HFF-Myc (cell line): ENCODE measurements at regions not wholly inside any gene's neighbourhood (a gene's known extent, or its start where the extent isn't known, plus 50 kb on each side); places are given as distances from the start of the nearest gene placed in this dataset.

ENCODE experiments used
- DNase-seq: peaks from one replicate; pipeline ENCODE4 v3.0.0-alpha.2; 2011; ENCODE audit warnings: low read depth; ENCODE audit errors: extremely low read depth
- H3K4me3 ChIP-seq: replicated peaks from 2 replicates; pipeline ENCODE4 v1.5.1; 2011; ENCODE audit warnings: low read depth, mild to moderate bottlenecking, control low read depth, low read length
- TF ChIP-seq, protein P1 (sequence below): IDR thresholded peaks from 2 replicates; pipeline ENCODE4 v1.5.1; 2012; ENCODE audit warnings: mild to moderate bottlenecking, low read depth, low read length, control low read depth; ENCODE audit errors: missing control alignments

GRCh38 chr4:116332508-116332907 lies 752.9 kb downstream of the TRAM1L1 start:
- no peak for DNase-seq
- no peak overlapping the region for H3K4me3 ChIP-seq
- TF ChIP-seq, protein P1, sequence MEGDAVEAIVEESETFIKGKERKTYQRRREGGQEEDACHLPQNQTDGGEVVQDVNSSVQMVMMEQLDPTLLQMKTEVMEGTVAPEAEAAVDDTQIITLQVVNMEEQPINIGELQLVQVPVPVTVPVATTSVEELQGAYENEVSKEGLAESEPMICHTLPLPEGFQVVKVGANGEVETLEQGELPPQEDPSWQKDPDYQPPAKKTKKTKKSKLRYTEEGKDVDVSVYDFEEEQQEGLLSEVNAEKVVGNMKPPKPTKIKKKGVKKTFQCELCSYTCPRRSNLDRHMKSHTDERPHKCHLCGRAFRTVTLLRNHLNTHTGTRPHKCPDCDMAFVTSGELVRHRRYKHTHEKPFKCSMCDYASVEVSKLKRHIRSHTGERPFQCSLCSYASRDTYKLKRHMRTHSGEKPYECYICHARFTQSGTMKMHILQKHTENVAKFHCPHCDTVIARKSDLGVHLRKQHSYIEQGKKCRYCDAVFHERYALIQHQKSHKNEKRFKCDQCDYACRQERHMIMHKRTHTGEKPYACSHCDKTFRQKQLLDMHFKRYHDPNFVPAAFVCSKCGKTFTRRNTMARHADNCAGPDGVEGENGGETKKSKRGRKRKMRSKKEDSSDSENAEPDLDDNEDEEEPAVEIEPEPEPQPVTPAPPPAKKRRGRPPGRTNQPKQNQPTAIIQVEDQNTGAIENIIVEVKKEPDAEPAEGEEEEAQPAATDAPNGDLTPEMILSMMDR: no peak

DNA sequence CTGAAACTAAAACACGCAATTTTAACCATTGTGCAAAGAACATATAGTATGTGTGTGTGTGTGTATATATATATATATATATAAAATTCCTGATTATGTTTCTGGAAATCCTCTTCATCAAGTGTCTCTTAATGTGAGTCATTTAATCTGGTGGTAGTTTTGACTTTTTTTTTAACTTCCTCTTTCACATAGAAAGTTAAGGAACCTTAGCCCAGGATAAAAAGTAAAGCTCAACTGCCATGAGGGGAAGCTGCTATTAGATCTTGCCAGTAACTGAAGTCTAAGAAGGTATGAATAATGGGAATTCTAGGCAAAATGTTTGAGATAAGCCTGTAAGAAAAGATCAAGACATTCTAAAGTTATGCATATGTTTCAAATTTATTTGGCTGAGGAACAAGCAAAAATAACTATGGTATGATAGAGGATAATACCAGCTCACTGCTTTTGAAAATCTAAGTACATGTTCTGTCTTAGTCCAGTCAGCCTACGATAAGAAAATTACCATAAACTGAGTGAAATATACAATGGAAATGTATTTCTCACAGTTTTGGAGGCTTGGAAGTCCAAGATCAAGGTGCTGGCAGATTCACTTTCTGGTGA lies 757.0 kb downstream of the TRAM1L1 start:
- H3K4me3 ChIP-seq: no peak overlapping the region
- no peak for DNase-seq
- TF ChIP-seq, protein P1: no peak

DNA sequence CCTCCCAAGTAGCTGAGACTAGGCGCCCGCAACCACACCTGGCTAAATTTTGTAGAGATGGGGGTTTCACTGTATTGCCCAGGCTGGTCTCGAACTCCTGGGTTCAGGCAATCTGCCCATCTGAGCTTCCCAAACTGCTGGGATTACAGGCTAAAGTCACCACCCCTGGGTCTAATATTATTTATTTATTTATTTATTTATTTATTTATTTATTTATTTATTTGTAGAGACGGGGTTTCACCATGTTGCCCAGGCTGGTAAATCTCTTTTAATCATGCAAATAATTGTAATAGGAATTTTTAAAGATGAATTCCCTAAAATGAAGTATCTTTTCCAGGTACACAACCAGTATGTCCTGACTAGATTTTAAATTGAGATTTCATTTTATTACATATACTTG lies 761.8 kb downstream of the TRAM1L1 start:
- DNase-seq: no peak
- no peak overlapping the region for H3K4me3 ChIP-seq
- TF ChIP-seq, protein P1: no peak

DNA sequence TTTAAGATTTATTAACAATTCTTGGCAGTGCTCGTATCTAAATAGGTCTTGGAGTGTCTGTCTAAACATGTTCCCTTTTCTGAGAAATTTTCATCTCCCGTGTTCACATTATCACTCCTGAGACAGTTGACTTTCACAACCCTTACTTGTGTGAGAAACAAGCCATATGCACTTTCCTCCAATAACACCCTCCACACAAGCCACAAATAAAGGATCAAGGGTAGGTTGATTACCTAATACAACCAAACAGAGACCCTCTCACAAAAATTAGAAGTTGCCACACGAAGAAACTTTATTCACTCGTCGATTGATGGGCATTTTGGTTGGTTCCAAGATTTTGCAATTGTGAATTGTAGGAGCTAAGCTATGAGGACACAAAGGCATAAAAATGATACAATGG lies 763.9 kb downstream of the TRAM1L1 start:
- H3K4me3 ChIP-seq: no peak overlapping the region
- DNase-seq: no peak
- TF ChIP-seq, protein P1: no peak

- no peak overlapping the region for H3K4me3 ChIP-seq
- DNase-seq: no peak
- TF ChIP-seq, protein P1: no peak
Observed at GRCh38 chr4:116320859-116321258, 764.5 kb downstream of the TRAM1L1 start.

DNA sequence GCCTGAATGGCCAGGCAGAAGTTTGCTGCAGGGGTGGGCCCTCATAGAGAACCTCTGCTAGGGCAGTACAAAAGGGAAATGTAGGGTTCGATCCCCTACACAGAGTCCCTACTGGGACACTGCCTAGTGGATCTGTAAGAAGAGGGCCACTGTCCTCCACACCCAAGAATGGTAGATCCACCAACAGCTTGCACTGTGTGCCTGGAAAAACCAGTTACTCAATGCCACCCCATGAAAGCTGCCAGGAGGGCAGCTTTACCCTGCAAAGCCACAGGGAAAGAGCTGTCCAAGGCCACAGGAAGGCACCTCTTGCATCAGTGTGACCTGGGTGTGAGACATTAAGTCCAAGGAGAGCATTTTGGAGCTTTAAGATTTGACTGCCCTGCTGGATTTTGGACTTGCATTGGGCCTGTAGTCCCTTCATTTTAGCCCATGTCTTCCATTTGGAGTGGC lies 781.6 kb downstream of the TRAM1L1 start:
- TF ChIP-seq, protein P1: no peak
- H3K4me3 ChIP-seq: no peak overlapping the region
- DNase-seq: no peak

DNA sequence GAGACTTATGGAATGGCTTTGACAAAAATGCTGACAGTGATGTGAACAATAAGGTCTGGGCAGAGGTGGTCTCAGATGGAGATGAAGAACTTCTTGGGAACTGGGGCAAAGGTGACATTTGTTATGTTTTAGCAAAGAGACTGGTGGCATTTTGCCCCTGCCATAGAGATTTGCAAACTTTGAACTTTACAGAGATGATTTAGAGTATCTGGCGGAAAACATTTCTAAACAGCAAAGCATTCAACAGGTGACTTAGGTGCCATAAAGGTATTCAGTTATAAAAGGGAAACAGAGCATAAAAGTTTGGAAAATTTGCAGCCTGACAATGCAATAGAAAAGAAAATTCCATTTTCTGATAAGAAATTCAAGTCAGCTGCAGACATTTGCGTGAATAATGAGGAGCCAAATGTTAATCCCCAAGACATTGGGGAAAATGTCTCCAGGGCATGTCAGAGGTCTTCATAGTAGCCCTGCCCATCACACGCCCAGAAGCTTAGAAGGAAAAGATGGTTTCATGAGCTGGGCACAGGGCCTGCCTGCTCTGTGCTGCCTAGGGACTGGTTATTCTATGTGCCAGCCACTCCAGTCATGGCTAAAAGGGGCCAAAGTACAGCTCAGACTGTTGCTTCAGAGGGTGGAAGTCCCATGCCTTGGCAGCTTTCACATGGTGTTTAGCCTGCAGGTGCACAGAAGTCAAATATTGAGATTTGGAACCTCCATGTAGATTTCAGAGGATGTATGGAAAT lies 782.2 kb downstream of the TRAM1L1 start:
- TF ChIP-seq, protein P1: no peak
- DNase-seq: no peak

More for the DNA sequence above, 782.2 kb downstream of the TRAM1L1 start:
- H3K4me3 ChIP-seq: no peak overlapping the region
